GM12891 (cell line): ENCODE measurements at regions not wholly inside any gene's neighbourhood (a gene's known extent, or its start where the extent isn't known, plus 50 kb on each side); places are given as distances from the start of the nearest gene placed in this dataset.

Experiments used
- PAX5 ChIP-seq: IDR thresholded peaks from 2 replicates; pipeline ENCODE4 v1.6.1; 2011; ENCODE audit warnings: low read length, moderate library complexity, mild to moderate bottlenecking; ENCODE audit not compliant: insufficient read depth, severe bottlenecking
- POLR2A ChIP-seq: IDR thresholded peaks from 2 replicates; pipeline ENCODE4 v1.6.1; 2011; ENCODE audit warnings: low read depth, low read length, control low read depth
- POLR2AphosphoS5 ChIP-seq: IDR thresholded peaks from 2 replicates; pipeline ENCODE4 v1.6.1; 2011; ENCODE audit warnings: low read depth, low read length, control low read depth

- TF ChIP-seq POLR2AphosphoS5 (no peak), POLR2A (no peak), PAX5 (no peak)
Measured at GRCh38 chr10:121405549-121405948, 192.7 kb downstream of the FGFR2 start.
